ENCODE measurements at regions not wholly inside any gene's neighbourhood (a gene's known extent, or its start where the extent isn't known, plus 50 kb on each side); places are given as distances from the start of the nearest gene placed in this dataset.

DNA sequence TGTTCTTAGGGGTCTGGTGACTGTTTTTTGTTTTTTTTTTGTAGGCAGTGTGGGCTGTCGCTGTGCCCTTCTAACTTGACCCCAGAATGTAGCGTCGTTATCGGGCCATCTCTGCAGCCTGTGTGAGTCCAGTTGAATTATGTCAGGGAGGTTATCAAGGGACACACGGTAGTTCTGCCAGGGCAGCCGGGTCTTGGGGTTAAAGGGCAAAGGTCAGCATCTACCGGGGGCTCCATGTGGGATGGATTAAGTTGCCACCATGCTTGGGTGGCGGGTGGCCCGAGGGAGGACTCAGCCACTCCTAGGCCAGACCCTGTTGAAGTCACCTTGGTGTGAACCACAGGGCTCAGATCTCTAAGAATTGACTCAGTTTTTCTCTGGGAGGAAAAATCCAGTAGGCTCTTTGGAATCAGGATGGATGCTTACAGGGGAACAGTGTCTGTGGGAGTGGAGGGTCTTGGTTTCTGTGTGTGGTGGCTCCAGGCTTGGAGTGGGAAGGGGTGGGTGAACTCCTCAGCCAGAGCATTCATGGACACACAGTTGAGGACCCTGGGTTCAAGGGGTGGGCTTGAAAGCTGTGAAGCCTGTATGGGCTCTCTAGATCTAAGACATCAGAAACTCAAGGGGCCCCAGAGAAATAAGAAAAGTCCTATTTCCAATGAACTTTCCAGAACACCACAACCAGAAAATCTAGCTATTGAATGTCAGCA, 191.7 kb downstream of the IRF8 start:
- no peaks in the 10 kb centered on the region for H3K4me1 ChIP-seq (ENCODE audit: control insufficient read depth in 1 of 2, insufficient read depth in 2 of 2, low read length in 2 of 2)
- no peak overlapping the region for H2AFZ ChIP-seq (ENCODE audit: low read depth, low read length, poor library complexity, severe bottlenecking)
- no peaks in the 10 kb centered on the region for H4K20me1 ChIP-seq (ENCODE audit: insufficient read depth)
- H3K27me3 ChIP-seq (ENCODE audit: insufficient read depth, low read length) = no peaks in the 10 kb centered on the region
- H3K9me2 ChIP-seq (ENCODE audit: insufficient read depth) = no peaks in the 10 kb centered on the region
- intact Hi-C loops (cut with micrococcal nuclease) = no loop called here
- RAD21 ChIA-PET (ENCODE audit: low non-redundant PET in 1 of 2, low total read pairs in 2 of 2, uncharacterized antibody in 2 of 2, unreplicated experiment in 2 of 2) = no interaction called here
- no TSS peak for BruUV-seq (replicated peaks)
- H3K27ac ChIP-seq (ENCODE audit: low read depth, low read length) = no peak overlapping the region
- TF ChIP-seq SRF (IDR thresholded peaks at IDR 0.05; ENCODE audit: low read depth) = no peak
- TF ChIP-seq ZFX (IDR thresholded peaks at IDR 0.05) = no peak
- TF ChIP-seq POLR2AphosphoS5 (IDR thresholded peaks at IDR 0.05; ENCODE audit: low read depth, low read length) = no peak
- TF ChIP-seq ELF1 (IDR thresholded peaks at IDR 0.05; ENCODE audit: borderline replicate concordance, low read depth) = no peak
- no peak for TF ChIP-seq FOSL1 (IDR thresholded peaks at IDR 0.05; ENCODE audit: low read depth)
- TF ChIP-seq, protein P1, sequence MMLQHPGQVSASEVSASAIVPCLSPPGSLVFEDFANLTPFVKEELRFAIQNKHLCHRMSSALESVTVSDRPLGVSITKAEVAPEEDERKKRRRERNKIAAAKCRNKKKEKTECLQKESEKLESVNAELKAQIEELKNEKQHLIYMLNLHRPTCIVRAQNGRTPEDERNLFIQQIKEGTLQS (IDR thresholded peaks at IDR 0.05) = no peak
- no peak for TF ChIP-seq JUND (IDR thresholded peaks at IDR 0.05)
- TF ChIP-seq TCF7L2 (IDR thresholded peaks at IDR 0.05; ENCODE audit: borderline replicate concordance, extremely low read depth, insufficient read depth, insufficient read length) = no peak
- TF ChIP-seq, protein P2, sequence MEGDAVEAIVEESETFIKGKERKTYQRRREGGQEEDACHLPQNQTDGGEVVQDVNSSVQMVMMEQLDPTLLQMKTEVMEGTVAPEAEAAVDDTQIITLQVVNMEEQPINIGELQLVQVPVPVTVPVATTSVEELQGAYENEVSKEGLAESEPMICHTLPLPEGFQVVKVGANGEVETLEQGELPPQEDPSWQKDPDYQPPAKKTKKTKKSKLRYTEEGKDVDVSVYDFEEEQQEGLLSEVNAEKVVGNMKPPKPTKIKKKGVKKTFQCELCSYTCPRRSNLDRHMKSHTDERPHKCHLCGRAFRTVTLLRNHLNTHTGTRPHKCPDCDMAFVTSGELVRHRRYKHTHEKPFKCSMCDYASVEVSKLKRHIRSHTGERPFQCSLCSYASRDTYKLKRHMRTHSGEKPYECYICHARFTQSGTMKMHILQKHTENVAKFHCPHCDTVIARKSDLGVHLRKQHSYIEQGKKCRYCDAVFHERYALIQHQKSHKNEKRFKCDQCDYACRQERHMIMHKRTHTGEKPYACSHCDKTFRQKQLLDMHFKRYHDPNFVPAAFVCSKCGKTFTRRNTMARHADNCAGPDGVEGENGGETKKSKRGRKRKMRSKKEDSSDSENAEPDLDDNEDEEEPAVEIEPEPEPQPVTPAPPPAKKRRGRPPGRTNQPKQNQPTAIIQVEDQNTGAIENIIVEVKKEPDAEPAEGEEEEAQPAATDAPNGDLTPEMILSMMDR (IDR thresholded peaks at IDR 0.05 in 2 of 3, conservative IDR thresholded peaks at IDR 0.05 in 1 of 3; ENCODE audit: borderline replicate concordance in 1 of 3, insufficient read depth in 1 of 3, low read depth in 2 of 3, low read length in 2 of 3) = no peak
- TF ChIP-seq CBX3 (IDR thresholded peaks at IDR 0.05; ENCODE audit: low read depth) = no peak
- no peak for TF ChIP-seq SIN3A (IDR thresholded peaks at IDR 0.05; ENCODE audit: low read depth)
- TF ChIP-seq SP1 (IDR thresholded peaks at IDR 0.05; ENCODE audit: low read depth) = no peak
- H3K9ac ChIP-seq (ENCODE audit: low read length) = no peak overlapping the region
- H3K4me2 ChIP-seq (ENCODE audit: low read length) = no peak overlapping the region
- CTCF ChIA-PET = no interaction called here
- no peaks in the 10 kb centered on the region for H3K36me3 ChIP-seq (ENCODE audit: control insufficient read depth in 1 of 2, insufficient read depth in 2 of 2, low read length in 2 of 2)
- no peak for DNase-seq (ENCODE audit: low read depth, low spot score)
- no peaks in the 10 kb centered on the region for H3K79me2 ChIP-seq (ENCODE audit: insufficient read depth, low read length)
- no peaks in the 10 kb centered on the region for H3K9me3 ChIP-seq (ENCODE audit: control insufficient read depth in 1 of 2, insufficient read depth in 1 of 2, low read depth in 1 of 2, low read length in 2 of 2)
- POLR2A ChIA-PET = no interaction called here
- H3K4me3 ChIP-seq (replicated peaks in 1 of 2; ENCODE audit: low read depth in 1 of 2, low read length in 2 of 2) = no peak overlapping the region
- no peak for ATAC-seq
